HG03457 (cell line): ENCODE measurements at regions not wholly inside any gene's neighbourhood (a gene's known extent, or its start where the extent isn't known, plus 50 kb on each side); places are given as distances from the start of the nearest gene placed in this dataset.
A peak's percentile ranks its signal among the peaks of the same experiment; 100 is the strongest.

Source experiments
- ATAC-seq: cut with Tn5 transposase; IDR thresholded peaks from one replicate; pipeline ENCODE4 v1.9.1; 2021; ENCODE audit warnings: moderate number of reproducible peaks; ENCODE audit not compliant: unreplicated experiment

GRCh38 chr5:116361979-116362577 is 212.5 kb downstream of the SEMA6A start:
- no peak for ATAC-seq

- no peak for ATAC-seq
These were observed 213.3 kb downstream of the SEMA6A start for GRCh38 chr5:116361171-116361967.

DNA sequence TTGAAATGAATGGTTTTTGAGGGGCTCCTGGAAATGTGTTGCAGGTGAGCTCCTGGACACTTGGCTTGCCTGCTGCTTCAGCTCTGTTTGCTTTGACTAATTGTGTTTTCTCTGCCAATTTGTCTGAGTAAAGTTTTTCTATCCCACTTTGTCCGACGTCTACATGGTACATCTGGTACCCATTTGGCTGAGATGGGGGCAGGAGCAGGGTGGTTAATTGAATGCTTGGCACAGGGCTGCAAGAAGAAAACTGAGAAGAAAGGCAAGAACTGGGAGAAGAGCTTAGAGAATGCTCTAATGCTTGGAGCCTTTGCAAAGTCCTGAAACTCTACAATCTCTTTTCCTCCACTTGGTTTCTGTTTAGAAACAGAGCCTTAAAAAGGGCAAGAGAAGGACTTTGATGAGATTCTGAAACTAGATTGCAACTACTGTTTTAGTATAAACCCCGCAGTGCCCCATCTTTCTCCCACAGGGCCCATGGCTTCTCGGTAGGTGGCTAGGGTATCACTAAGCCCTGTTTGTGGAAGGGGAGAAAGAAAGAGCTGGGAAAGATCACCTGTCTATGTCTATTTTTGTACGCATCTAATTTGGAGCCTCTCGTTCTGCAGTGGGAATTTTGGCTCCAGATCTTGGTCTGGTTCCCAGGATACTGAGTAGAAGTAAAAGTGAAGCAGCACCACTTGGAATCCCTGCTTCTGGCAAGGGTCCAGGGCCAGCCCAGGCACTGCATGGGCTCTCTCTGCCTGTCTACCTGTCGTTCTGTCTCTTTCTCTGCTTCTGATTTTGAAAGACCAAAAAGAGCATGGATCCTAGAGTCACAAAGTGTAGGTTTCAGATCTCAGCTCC is 214.4 kb downstream of the SEMA6A start:
- no peak for ATAC-seq

- ATAC-seq = no peak
These were observed 215.0 kb downstream of the SEMA6A start for GRCh38 chr5:116359592-116359991.

GRCh38 chr5:116358911-116359418 is 215.7 kb downstream of the SEMA6A start:
- ATAC-seq = peak; percentile 99

GRCh38 chr5:116358015-116358523 is 216.6 kb downstream of the SEMA6A start:
- ATAC-seq = no peak

DNA sequence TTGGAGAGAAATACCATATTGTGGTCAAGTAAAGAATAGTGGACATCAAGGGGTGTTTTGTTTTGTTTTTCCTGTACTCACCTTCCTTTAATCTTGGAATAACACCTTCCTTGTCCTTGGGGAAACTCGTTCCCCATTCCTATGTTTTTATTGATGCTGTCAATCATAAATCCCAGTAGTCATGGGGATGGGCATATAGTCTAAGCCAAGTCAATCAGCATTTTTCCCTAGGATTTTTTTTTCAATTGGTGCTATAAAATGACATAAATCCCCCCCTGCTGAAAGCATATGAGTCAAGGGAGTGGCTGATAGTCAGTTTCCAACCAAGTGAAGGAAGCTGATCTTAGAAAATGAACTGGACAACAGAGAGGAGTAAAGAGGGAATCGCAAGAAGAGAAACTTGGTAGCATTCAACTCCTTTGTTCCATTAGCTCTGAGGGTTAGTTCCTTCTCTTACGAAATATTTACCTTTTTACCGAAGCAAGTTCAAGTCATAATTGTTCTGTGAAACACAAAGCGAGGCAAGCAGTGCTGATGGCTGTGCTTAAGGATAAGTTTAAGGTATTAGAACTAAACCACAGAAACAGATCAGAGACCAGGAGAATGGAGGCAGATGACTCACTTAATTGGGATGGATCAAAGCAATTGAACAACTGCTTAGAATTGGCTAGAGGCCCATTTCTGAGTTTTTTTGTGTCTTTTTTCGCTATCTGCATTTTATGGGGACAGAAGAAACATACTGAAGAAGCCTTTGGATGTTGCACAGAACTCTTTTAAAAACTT is 218.6 kb downstream of the SEMA6A start:
- ATAC-seq = no peak

GRCh38 chr5:116354699-116355098 is 219.9 kb downstream of the SEMA6A start:
- ATAC-seq = no peak

DNA sequence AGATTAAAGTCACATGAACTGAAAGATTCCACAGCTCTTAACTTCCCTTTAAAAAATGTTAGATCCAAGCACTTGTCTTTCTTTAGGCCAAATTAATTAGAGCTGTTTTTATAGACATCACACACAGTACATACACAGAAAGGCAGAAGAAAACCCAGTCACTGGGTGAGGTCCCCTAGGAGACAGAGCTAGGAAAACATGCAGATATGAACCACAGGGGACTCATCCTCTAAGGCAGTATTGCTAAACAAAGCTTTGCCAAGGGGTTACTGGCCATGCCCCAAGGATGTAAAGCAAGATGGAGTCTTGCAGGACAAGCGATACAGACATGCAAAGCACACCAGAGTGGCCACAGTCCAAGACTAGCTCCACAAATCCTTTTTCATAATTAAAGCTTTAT is 227.0 kb downstream of the SEMA6A start:
- no peak for ATAC-seq

- no peak for ATAC-seq
These were observed 230.7 kb downstream of the SEMA6A start for GRCh38 chr5:116343961-116344360.
